Parathyroid adenoma (tissue), 2 donors: ENCODE measurements at regions not wholly inside any gene's neighbourhood (a gene's known extent, or its start where the extent isn't known, plus 50 kb on each side); places are given as distances from the start of the nearest gene placed in this dataset.

ENCODE experiments used
- H2AFZ ChIP-seq: fragments of 300-600 bp; sonication (generic); one replicate; pipeline ENCODE4 v1.7.0; 2017; ENCODE audit warnings: antibody characterized with exemption, mild to moderate bottlenecking
- H3K27ac ChIP-seq: fragments of 300-600 bp; sonication (generic); one replicate; pipeline ENCODE4 v1.7.0; 2017
- H3K27me3 ChIP-seq: fragments of 300-600 bp; sonication (generic); one replicate; pipeline ENCODE4 v1.7.0; 2017; ENCODE audit warnings: low read length; ENCODE audit not compliant: control insufficient read depth, insufficient read depth
- H3K36me3 ChIP-seq: fragments of 300-600 bp; sonication (generic); one replicate; pipeline ENCODE4 v1.7.0; 2017; ENCODE audit warnings: low read length; ENCODE audit not compliant: control insufficient read depth, insufficient read depth
- H3K4me1 ChIP-seq: fragments of 300-600 bp; sonication (generic); one replicate; pipeline ENCODE4 v1.7.0; 2017; ENCODE audit warnings: control low read depth
- H3K4me2 ChIP-seq: fragments of 300-600 bp; sonication (generic); one replicate; pipeline ENCODE4 v1.7.0; 2017; ENCODE audit warnings: low read length
- H3K4me3 ChIP-seq: fragments of 300-600 bp; sonication (generic); one replicate; pipeline ENCODE4 v1.7.0; 2017; ENCODE audit warnings: low read depth, low read length
- H3K79me2 ChIP-seq: fragments of 300-600 bp; sonication (generic); one replicate; pipeline ENCODE4 v1.7.0; 2017; ENCODE audit warnings: control low read depth
- H3K9ac ChIP-seq: fragments of 300-600 bp; sonication (generic); one replicate; pipeline ENCODE4 v1.7.0; 2017; ENCODE audit warnings: mild to moderate bottlenecking
- H3K9me3 ChIP-seq: fragments of 300-600 bp; sonication (generic); one replicate; pipeline ENCODE4 v1.7.0; 2017; ENCODE audit warnings: low read length; ENCODE audit not compliant: control insufficient read depth
- CTCF ChIP-seq: fragments of 300-600 bp; sonication (generic); IDR thresholded peaks from one replicate; pipeline ENCODE4 v1.7.0; 2017; ENCODE audit warnings: antibody characterized with exemption, mild to moderate bottlenecking
- donor health status: primary hyperparathyroidism.

GRCh38 chr10:65751896-65752295 lies 1173.9 kb upstream of the LRRTM3 start:
- H3K4me1 ChIP-seq: no peaks in the 10 kb centered on the region
- H3K27ac ChIP-seq: no peak overlapping the region
- no peaks in the 10 kb centered on the region for H3K79me2 ChIP-seq
- H3K9me3 ChIP-seq: no peaks in the 10 kb centered on the region
- H2AFZ ChIP-seq: no peak overlapping the region
- H3K4me2 ChIP-seq: no peak overlapping the region
- no peak overlapping the region for H3K9ac ChIP-seq
- H3K4me3 ChIP-seq: no peak overlapping the region
- H3K27me3 ChIP-seq: no peaks in the 10 kb centered on the region
- no peak for TF ChIP-seq CTCF
- H3K36me3 ChIP-seq: no peaks in the 10 kb centered on the region

- Histone ChIP-seq H3K36me3 (no peaks in the 10 kb centered on the region), H3K4me1 (no peaks in the 10 kb centered on the region), H3K4me3 (no peak overlapping the region), H3K4me2 (no peak overlapping the region), H3K27me3 (no peaks in the 10 kb centered on the region), H3K9me3 (no peaks in the 10 kb centered on the region), H3K9ac (no peak overlapping the region), H2AFZ (no peak overlapping the region), H3K79me2 (no peaks in the 10 kb centered on the region), H3K27ac (no peak overlapping the region)
- no peak for TF ChIP-seq CTCF
Measured at GRCh38 chr10:65753532-65753931, 1172.3 kb upstream of the LRRTM3 start.

GRCh38 chr10:65754112-65754511 lies 1171.7 kb upstream of the LRRTM3 start:
- no peak overlapping the region for H3K4me2 ChIP-seq
- H3K9ac ChIP-seq: no peak overlapping the region
- TF ChIP-seq CTCF: no peak
- H3K27me3 ChIP-seq: no peaks in the 10 kb centered on the region
- no peaks in the 10 kb centered on the region for H3K36me3 ChIP-seq
- H3K4me1 ChIP-seq: no peaks in the 10 kb centered on the region
- no peak overlapping the region for H3K4me3 ChIP-seq
- H3K79me2 ChIP-seq: no peaks in the 10 kb centered on the region
- H3K27ac ChIP-seq: no peak overlapping the region
- H2AFZ ChIP-seq: no peak overlapping the region
- H3K9me3 ChIP-seq: no peaks in the 10 kb centered on the region

GRCh38 chr10:65762311-65762710 lies 1163.5 kb upstream of the LRRTM3 start:
- no peak overlapping the region for H3K27ac ChIP-seq
- no peaks in the 10 kb centered on the region for H3K79me2 ChIP-seq
- TF ChIP-seq CTCF: no peak
- H3K36me3 ChIP-seq: no peaks in the 10 kb centered on the region
- H3K4me1 ChIP-seq: no peaks in the 10 kb centered on the region
- no peaks in the 10 kb centered on the region for H3K27me3 ChIP-seq
- H3K9me3 ChIP-seq: no peaks in the 10 kb centered on the region
- no peak overlapping the region for H3K4me3 ChIP-seq
- no peak overlapping the region for H2AFZ ChIP-seq
- H3K4me2 ChIP-seq: no peak overlapping the region
- H3K9ac ChIP-seq: no peak overlapping the region

- Histone ChIP-seq H3K4me1 (no peaks in the 10 kb centered on the region), H3K9ac (no peak overlapping the region), H3K9me3 (no peaks in the 10 kb centered on the region), H3K36me3 (no peaks in the 10 kb centered on the region), H3K4me3 (no peak overlapping the region), H3K27me3 (no peaks in the 10 kb centered on the region), H3K27ac (no peak overlapping the region), H3K4me2 (no peak overlapping the region), H3K79me2 (no peaks in the 10 kb centered on the region), H2AFZ (no peak overlapping the region)
- no peak for TF ChIP-seq CTCF
Measured at GRCh38 chr10:65765006-65765541, 1160.8 kb upstream of the LRRTM3 start.
